GM12891 (cell line): ENCODE measurements at regions not wholly inside any gene's neighbourhood (a gene's known extent, or its start where the extent isn't known, plus 50 kb on each side); places are given as distances from the start of the nearest gene placed in this dataset.

Source experiments
- POLR2A ChIP-seq: IDR thresholded peaks from 2 replicates; pipeline ENCODE4 v1.6.1; 2011; ENCODE audit warnings: low read depth, low read length, control low read depth
- POLR2AphosphoS5 ChIP-seq: IDR thresholded peaks from 2 replicates; pipeline ENCODE4 v1.6.1; 2011; ENCODE audit warnings: low read depth, low read length, control low read depth
- POU2F2 ChIP-seq: IDR thresholded peaks from 2 replicates; pipeline ENCODE4 v1.6.1; 2011; ENCODE audit warnings: low read depth, mild to moderate bottlenecking, control low read depth, low read length, moderate library complexity
- SPI1 ChIP-seq: IDR thresholded peaks from 2 replicates; pipeline ENCODE4 v1.6.1; 2011; ENCODE audit warnings: low read depth, low read length, control low read depth
- TAF1 ChIP-seq: IDR thresholded peaks from 2 replicates; pipeline ENCODE4 v1.6.1; 2011; ENCODE audit warnings: low read depth, low read length, control low read depth

DNA sequence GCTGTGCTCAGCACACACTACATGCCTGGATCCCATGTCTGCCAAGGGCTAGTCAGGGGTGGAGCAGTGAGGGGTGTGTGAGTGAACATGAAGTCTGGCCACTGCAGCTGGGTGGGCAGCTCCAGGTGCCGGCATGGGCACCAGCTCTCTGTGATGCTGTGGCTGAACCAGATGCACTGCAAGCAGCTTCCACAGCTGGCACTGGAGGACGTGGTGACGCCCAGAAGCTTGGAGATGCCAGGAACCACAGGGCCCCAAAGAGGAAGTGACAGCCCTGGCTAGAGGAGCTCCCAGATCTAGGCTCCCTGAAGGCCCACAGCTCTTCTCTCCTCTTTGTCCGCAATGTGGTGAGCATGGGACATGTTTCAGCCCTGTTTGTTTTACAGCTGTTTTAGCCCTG, 776.3 kb upstream of the POU3F3 start:
- no peak for TF ChIP-seq POLR2A
- TF ChIP-seq TAF1, result no peak
- no peak for TF ChIP-seq POLR2AphosphoS5
- TF ChIP-seq SPI1, result no peak
- no peak for TF ChIP-seq POU2F2
